CD4-positive, CD25-positive, alpha-beta regulatory T cell (primary cell): ENCODE measurements at regions not wholly inside any gene's neighbourhood (a gene's known extent, or its start where the extent isn't known, plus 50 kb on each side); places are given as distances from the start of the nearest gene placed in this dataset.
A peak's percentile ranks its signal among the peaks of the same experiment; 100 is the strongest.

Experiments used
- ATAC-seq, 2 donors: fragments of 150-1000 bp; cut with Tn5 transposase; one replicate each; pipeline ENCODE4 v1.10.0; 2021; ENCODE audit warnings: low read depth in 2 of 2, moderate number of reproducible peaks in 2 of 2, moderate library complexity in 1 of 2
- DNase-seq, 3 donors: peaks; one replicate each; pipeline versions ENCODE4 v3.0.0 to v3.0.0-alpha.2; 2012 to 2022; ENCODE audit warnings: mixed read lengths in 1 of 3
- H3K27ac ChIP-seq: one replicate; pipeline ENCODE4 v1.7.0; 2013; ENCODE audit warnings: mild to moderate bottlenecking, low read length; ENCODE audit not compliant: insufficient read depth, poor library complexity, severe bottlenecking
- H3K27me3 ChIP-seq: one replicate; pipeline ENCODE4 v1.7.0; 2013; ENCODE audit warnings: low read length; ENCODE audit not compliant: control insufficient read depth, insufficient read depth
- H3K36me3 ChIP-seq: one replicate; pipeline ENCODE4 v1.7.0; 2013; ENCODE audit warnings: mild to moderate bottlenecking, low read length, moderate library complexity; ENCODE audit not compliant: control insufficient read depth, insufficient read depth
- H3K4me1 ChIP-seq: 2 replicates; pipeline ENCODE4 v1.7.0; 2013; ENCODE audit warnings: mild to moderate bottlenecking, low read length; ENCODE audit not compliant: insufficient read depth, control insufficient read depth, poor library complexity, severe bottlenecking
- H3K4me3 ChIP-seq: one replicate; pipeline ENCODE4 v1.7.0; 2013; ENCODE audit warnings: low read depth, mild to moderate bottlenecking, low read length, moderate library complexity
- H3K9me3 ChIP-seq, 2 experiments: 1 replicate in 1 of 2; 2 replicates in 1 of 2; pipeline ENCODE4 v1.7.0; 2013; ENCODE audit warnings: low read length in 2 of 2, mild to moderate bottlenecking in 1 of 2, moderate library complexity in 1 of 2; ENCODE audit not compliant: control insufficient read depth in 2 of 2
- H3K27ac Mint-ChIP-seq, 3 donors: one replicate each; pipeline ENCODE4 v1.8.0; 2020 to 2022; ENCODE audit warnings: mild to moderate bottlenecking in 3 of 3, mixed read lengths in 3 of 3, moderate library complexity in 2 of 3
- H3K27me3 Mint-ChIP-seq: one replicate; pipeline ENCODE4 v1.8.0; 2022; ENCODE audit warnings: mild to moderate bottlenecking, mixed read lengths
- H3K36me3 Mint-ChIP-seq: one replicate; pipeline ENCODE4 v1.8.0; 2020; ENCODE audit warnings: mixed read lengths
- H3K4me1 Mint-ChIP-seq, 4 donors: one replicate each; pipeline ENCODE4 v1.8.0; 2020 to 2022; ENCODE audit warnings: mixed read lengths in 4 of 4, mild to moderate bottlenecking in 1 of 4
- H3K4me3 Mint-ChIP-seq, 4 donors: one replicate each; pipeline ENCODE4 v1.8.0; 2020 to 2022; ENCODE audit warnings: mild to moderate bottlenecking in 4 of 4, mixed read lengths in 4 of 4, moderate library complexity in 3 of 4
- H3K9me3 Mint-ChIP-seq, 7 donors: one replicate each; pipeline ENCODE4 v1.8.0; 2020 to 2022; ENCODE audit warnings: mixed read lengths in 7 of 7, mild to moderate bottlenecking in 3 of 7, moderate library complexity in 2 of 7

DNA sequence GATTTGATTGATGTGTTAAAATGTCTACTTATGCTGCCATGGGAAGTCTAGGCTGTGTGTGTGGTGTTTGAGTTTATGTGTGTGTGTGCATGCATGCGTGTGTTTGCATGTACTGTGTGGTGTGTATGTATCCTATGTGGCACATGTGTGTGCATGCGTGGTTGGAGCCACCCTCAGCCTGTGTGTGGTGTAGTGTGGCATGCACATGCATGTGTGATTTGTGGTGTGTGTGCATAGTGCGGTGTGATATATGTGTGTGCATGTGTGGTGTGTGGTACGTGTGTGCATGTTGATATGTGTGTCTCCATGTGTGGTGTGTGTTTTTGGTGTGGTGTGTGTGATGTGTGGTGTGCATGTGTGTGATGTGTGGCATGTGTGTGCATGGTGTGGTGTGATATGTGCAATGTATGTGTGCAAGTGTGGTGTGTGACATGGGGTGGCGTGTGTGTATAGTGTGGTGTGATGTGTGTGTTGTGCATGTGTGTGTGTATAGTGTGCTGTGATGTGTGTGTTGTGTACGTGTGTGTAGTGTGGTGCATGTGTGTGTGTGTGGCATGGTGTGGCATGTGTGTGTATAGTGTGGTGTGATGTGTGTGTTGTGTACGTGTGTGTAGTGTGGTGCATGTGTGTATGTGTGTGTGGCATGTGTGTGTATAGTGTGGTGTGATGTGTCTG, 66.6 kb upstream of the HDAC4 start:
- Histone ChIP-seq H3K4me3 (no peak overlapping the region), H3K9me3 (no peaks in the 10 kb centered on the region), H3K27ac (no peak overlapping the region), H3K36me3 (no peaks in the 10 kb centered on the region), H3K27me3 (no peaks in the 10 kb centered on the region), H3K4me1 (no peaks in the 10 kb centered on the region)
- no peak overlapping the region for H3K4me3 Mint-ChIP-seq
- H3K36me3 Mint-ChIP-seq, result no peaks in the 10 kb centered on the region
- ATAC-seq (no peak), DNase-seq (no peak)
- H3K27me3 Mint-ChIP-seq, result no peaks in the 10 kb centered on the region
- H3K4me1 Mint-ChIP-seq, result no peaks in the 10 kb centered on the region
- H3K27ac Mint-ChIP-seq, result no peak overlapping the region
- no peaks in the 10 kb centered on the region for H3K9me3 Mint-ChIP-seq

DNA sequence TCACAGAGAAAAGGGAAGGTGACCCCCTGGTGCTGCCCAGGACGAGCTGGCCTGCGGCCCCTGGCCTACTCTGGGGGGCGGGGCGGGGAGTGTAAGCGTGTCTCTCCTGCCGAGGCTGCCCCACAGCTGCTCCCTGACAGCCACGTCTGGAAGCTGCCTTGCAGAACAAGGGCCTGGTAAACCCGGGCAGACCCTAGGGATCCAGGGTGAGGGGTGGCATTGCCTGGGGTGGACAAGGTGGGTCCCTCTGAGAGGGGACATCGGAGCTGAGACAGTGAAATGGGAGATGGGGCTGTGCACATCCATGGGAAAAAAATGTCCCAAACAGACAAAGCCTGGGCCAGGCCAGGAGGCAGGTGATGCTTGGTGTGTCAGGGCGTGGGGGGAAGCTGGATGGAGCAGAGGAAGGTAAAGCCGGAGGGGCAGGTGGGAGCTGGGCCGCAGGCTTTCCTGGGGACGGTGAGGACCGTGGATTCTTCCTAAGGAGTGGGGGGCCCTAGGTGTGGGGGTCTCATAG, 66.0 kb upstream of the HDAC4 start:
- ATAC-seq (no peak), DNase-seq (no peak)
- H3K4me3 Mint-ChIP-seq, result no peak overlapping the region
- Histone ChIP-seq H3K4me1 (no peaks in the 10 kb centered on the region), H3K4me3 (no peak overlapping the region), H3K27ac (no peak overlapping the region), H3K9me3 (no peaks in the 10 kb centered on the region), H3K27me3 (no peaks in the 10 kb centered on the region), H3K36me3 (no peaks in the 10 kb centered on the region)
- no peaks in the 10 kb centered on the region for H3K36me3 Mint-ChIP-seq
- no peaks in the 10 kb centered on the region for H3K27me3 Mint-ChIP-seq
- no peaks in the 10 kb centered on the region for H3K4me1 Mint-ChIP-seq
- no peaks in the 10 kb centered on the region for H3K9me3 Mint-ChIP-seq
- H3K27ac Mint-ChIP-seq, result no peak overlapping the region

DNA sequence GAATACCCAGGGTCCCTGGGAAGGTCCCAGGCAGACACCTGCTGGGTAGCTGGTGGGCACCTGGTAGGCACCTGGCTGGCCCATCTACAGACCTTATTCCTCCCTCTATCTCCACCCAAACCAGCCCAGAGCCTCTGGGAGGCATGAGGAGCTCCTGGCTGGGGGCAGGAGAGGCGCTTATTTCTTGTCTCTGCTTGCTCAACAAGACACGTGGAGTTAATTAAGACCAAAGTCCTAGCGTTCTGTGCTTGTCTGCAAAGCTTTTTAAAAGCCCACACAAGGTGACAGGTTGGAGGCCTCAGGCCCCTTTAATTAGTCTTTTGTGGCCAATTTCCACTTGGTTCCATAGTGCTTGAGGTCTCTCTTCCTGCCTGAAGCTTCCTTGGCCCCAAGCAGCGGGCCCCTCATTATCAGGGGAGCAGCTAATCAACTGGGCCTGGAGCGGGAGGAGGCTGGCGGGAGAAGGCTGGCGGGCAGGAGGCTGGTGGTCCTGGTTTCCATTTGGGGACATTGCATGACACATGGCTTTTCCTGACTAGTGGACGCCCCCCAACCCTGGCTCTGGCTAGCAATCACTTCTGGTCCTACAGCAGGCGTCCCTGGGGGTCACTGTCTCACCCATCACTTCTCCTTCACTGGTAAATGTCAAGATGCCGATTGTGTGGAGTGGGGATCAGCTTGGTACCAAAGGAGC, 65.4 kb upstream of the HDAC4 start:
- no peaks in the 10 kb centered on the region for H3K27me3 Mint-ChIP-seq
- Histone ChIP-seq H3K4me3 (no peak overlapping the region), H3K36me3 (no peaks in the 10 kb centered on the region), H3K27me3 (no peaks in the 10 kb centered on the region), H3K27ac (no peak overlapping the region), H3K9me3 (no peaks in the 10 kb centered on the region), H3K4me1 (no peaks in the 10 kb centered on the region)
- H3K4me3 Mint-ChIP-seq, result no peak overlapping the region
- no peaks in the 10 kb centered on the region for H3K9me3 Mint-ChIP-seq
- no peak for DNase-seq
- no peaks in the 10 kb centered on the region for H3K4me1 Mint-ChIP-seq
- ATAC-seq, result no peak
- H3K27ac Mint-ChIP-seq, result no peak overlapping the region
- no peaks in the 10 kb centered on the region for H3K36me3 Mint-ChIP-seq

GRCh38 chr2:239465017-239466001, 64.5 kb upstream of the HDAC4 start:
- no peaks in the 10 kb centered on the region for H3K27me3 ChIP-seq
- peak in 1 of 2 donors; percentile 29 for ATAC-seq

DNA sequence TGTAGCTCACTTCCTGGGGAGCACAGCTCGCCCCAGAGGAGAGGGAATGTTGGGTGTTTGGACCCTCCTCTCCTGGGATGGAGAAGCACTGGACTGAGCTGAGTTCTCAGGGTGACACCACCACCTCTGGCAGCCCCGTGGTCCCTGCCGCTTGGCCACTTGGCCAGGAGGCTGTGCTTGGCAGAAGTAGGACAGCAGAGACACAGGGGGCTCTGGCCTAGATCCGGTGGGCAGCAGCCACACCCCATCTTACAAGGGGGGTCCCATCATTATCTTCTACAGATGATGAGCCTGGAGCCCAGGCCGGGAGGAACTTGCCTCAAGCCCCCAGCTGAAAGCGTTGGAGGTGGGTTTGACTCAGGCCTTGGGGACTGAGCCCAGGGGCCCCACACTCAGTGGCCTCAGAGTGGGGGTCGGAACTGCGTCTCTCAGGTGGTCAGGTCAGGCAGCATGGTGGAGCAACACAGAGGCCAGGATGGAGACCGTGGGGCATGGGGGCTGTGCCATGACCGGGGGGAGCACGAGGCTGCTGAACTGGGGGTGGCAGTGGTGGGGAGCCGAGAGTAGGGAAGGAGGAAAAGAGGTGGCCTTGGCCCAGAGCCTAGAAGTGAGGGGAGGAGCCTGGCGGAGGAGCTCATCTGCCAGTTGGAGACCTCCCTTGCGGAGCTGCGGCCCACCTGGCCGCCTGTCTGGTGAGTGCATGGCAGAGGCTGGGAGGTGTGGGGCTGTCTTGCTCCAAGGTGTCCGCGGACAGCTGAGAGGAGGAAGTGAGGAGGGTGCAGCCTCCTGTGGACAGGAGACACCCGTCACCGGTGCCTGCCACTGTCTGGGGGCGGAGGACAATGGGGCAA, 63.6 kb upstream of the HDAC4 start:
- H3K4me1 Mint-ChIP-seq, result no peaks in the 10 kb centered on the region
- H3K4me1 ChIP-seq, result no peaks in the 10 kb centered on the region
- H3K27ac ChIP-seq, result no peak overlapping the region
- H3K9me3 Mint-ChIP-seq, result no peaks in the 10 kb centered on the region
- H3K27me3 ChIP-seq, result no peaks in the 10 kb centered on the region
- no peak overlapping the region for H3K4me3 ChIP-seq
- H3K27me3 Mint-ChIP-seq, result no peaks in the 10 kb centered on the region
- no peak overlapping the region for H3K27ac Mint-ChIP-seq
- no peaks in the 10 kb centered on the region for H3K36me3 Mint-ChIP-seq
- no peak overlapping the region for H3K4me3 Mint-ChIP-seq
- ATAC-seq, result no peak
- H3K9me3 ChIP-seq, result no peaks in the 10 kb centered on the region
- no peak for DNase-seq
- no peaks in the 10 kb centered on the region for H3K36me3 ChIP-seq

More at GRCh38 chr2:239465017-239466001, 64.5 kb upstream of the HDAC4 start:
- Mint-ChIP-seq H3K4me3 (no peak overlapping the region), H3K36me3 (no peaks in the 10 kb centered on the region), H3K27me3 (no peaks in the 10 kb centered on the region), H3K27ac (no peak overlapping the region), H3K9me3 (no peaks in the 10 kb centered on the region), H3K4me1 (no peaks in the 10 kb centered on the region)
- Histone ChIP-seq H3K36me3 (no peaks in the 10 kb centered on the region), H3K4me1 (no peaks in the 10 kb centered on the region), H3K27ac (no peak overlapping the region), H3K4me3 (no peak overlapping the region), H3K9me3 (no peaks in the 10 kb centered on the region)
- DNase-seq, result no peak

GRCh38 chr2:239463541-239464165, 62.8 kb upstream of the HDAC4 start:
- H3K27me3 Mint-ChIP-seq, result no peaks in the 10 kb centered on the region
- no peak overlapping the region for H3K27ac ChIP-seq
- no peak for ATAC-seq
- DNase-seq, result no peak
- no peaks in the 10 kb centered on the region for H3K4me1 Mint-ChIP-seq
- H3K36me3 Mint-ChIP-seq, result no peaks in the 10 kb centered on the region
- no peaks in the 10 kb centered on the region for H3K27me3 ChIP-seq
- H3K9me3 Mint-ChIP-seq, result no peaks in the 10 kb centered on the region
- H3K9me3 ChIP-seq, result no peaks in the 10 kb centered on the region
- no peak overlapping the region for H3K27ac Mint-ChIP-seq
- no peaks in the 10 kb centered on the region for H3K36me3 ChIP-seq
- H3K4me1 ChIP-seq, result no peaks in the 10 kb centered on the region
- no peak overlapping the region for H3K4me3 Mint-ChIP-seq
- H3K4me3 ChIP-seq, result no peak overlapping the region
